Esophagus muscularis mucosa (tissue), 4 donors: ENCODE measurements at regions not wholly inside any gene's neighbourhood (a gene's known extent, or its start where the extent isn't known, plus 50 kb on each side); places are given as distances from the start of the nearest gene placed in this dataset.

Source experiments
- DNase-seq: peaks from one replicate; pipeline ENCODE4 v3.0.0-alpha.2; 2017; ENCODE audit errors: extremely low spot score
- H3K27ac ChIP-seq, 4 donors: fragments of 200-600 bp; sonication (generic); replicated peaks in 1 of 4; 1 replicate in 3 of 4; 2 replicates in 1 of 4; pipeline ENCODE4 v1.5.1; 2016 to 2019; ENCODE audit warnings: mild to moderate bottlenecking in 1 of 4
- H3K27me3 ChIP-seq, 4 donors: fragments of 200-600 bp; sonication (generic); one replicate each; pipeline versions ENCODE4 v1.5.1 to v1.6.0; 2016 to 2019
- H3K36me3 ChIP-seq, 4 donors: fragments of 200-600 bp; sonication (generic); one replicate each; pipeline ENCODE4 v1.5.1; 2016 to 2019
- H3K4me1 ChIP-seq, 4 donors: fragments of 200-600 bp; sonication (generic); one replicate each; pipeline ENCODE4 v1.5.1; 2016 to 2019
- H3K4me3 ChIP-seq, 4 donors: fragments of 200-600 bp; sonication (generic); 1 replicate in 2 of 4; 2 replicates in 2 of 4; pipeline ENCODE4 v1.5.1; 2016 to 2019; ENCODE audit warnings: mild to moderate bottlenecking in 4 of 4, moderate library complexity in 1 of 4
- H3K9me3 ChIP-seq, 4 donors: fragments of 200-600 bp; sonication (generic); 1 replicate in 3 of 4; 2 replicates in 1 of 4; pipeline ENCODE4 v1.5.1; 2016 to 2019
- EP300 ChIP-seq: sonication (generic); formaldehyde crosslinking; IDR thresholded peaks from one replicate; pipeline ENCODE4 v1.6.1; 2017; ENCODE audit warnings: antibody characterized with exemption
- POLR2A ChIP-seq: fragments of 450-650 bp; IDR thresholded peaks from one replicate; pipeline ENCODE4 v1.6.1; 2017; ENCODE audit warnings: antibody characterized with exemption, moderate library complexity, mild to moderate bottlenecking, low read depth
- POLR2AphosphoS5 ChIP-seq, 2 donors: sonication (generic); formaldehyde crosslinking; IDR thresholded peaks; one replicate each; pipeline ENCODE4 v1.6.1; 2017; ENCODE audit warnings: antibody characterized with exemption in 2 of 2
- WGBS: methylation state at CpG from one replicate; pipeline ENCODE4 v1.1.5; 2018; 5-methylcytosine and 5-hydroxymethylcytosine counted together
- intact Hi-C: fragments of 100-400 bp; cut with DNase I; formaldehyde crosslinking; loops from one replicate; pipeline ENCODE4 v1.15.1; 2023
- TF ChIP-seq, protein P1 (sequence below), 3 experiments: fragments of 200-600 bp in 2 of 3; fragments of 450-650 bp in 1 of 3; sonication (generic) in 2 of 3; IDR thresholded peaks; one replicate each; pipeline ENCODE4 v1.5.1; 2017 to 2019; ENCODE audit warnings: antibody characterized with exemption in 3 of 3, mild to moderate bottlenecking in 2 of 3, moderate library complexity in 1 of 3

- H3K27me3 ChIP-seq = peaks cover 0 to 18% (median 8%) of the 10 kb centered on the region in 4 donors
- H3K36me3 ChIP-seq = no peaks in the 10 kb centered on the region
- 62% methylated on average over 2 of the region's 2 CpGs for WGBS
- peaks cover 0 to 12% (median 7%) of the 10 kb centered on the region in 4 donors for H3K4me1 ChIP-seq
- no peak for DNase-seq
- H3K27ac ChIP-seq = no peak overlapping the region
- intact Hi-C loops = no loop called here
- no peak overlapping the region for H3K4me3 ChIP-seq
- H3K9me3 ChIP-seq = no peaks in the 10 kb centered on the region
- TF ChIP-seq POLR2A = no peak
- no peak for TF ChIP-seq EP300
- TF ChIP-seq, protein P1, sequence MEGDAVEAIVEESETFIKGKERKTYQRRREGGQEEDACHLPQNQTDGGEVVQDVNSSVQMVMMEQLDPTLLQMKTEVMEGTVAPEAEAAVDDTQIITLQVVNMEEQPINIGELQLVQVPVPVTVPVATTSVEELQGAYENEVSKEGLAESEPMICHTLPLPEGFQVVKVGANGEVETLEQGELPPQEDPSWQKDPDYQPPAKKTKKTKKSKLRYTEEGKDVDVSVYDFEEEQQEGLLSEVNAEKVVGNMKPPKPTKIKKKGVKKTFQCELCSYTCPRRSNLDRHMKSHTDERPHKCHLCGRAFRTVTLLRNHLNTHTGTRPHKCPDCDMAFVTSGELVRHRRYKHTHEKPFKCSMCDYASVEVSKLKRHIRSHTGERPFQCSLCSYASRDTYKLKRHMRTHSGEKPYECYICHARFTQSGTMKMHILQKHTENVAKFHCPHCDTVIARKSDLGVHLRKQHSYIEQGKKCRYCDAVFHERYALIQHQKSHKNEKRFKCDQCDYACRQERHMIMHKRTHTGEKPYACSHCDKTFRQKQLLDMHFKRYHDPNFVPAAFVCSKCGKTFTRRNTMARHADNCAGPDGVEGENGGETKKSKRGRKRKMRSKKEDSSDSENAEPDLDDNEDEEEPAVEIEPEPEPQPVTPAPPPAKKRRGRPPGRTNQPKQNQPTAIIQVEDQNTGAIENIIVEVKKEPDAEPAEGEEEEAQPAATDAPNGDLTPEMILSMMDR (IDR thresholded peaks at IDR 0.05) = no peak
- TF ChIP-seq POLR2AphosphoS5 (IDR thresholded peaks at IDR 0.05) = no peak
Measured at GRCh38 chrX:37904833-37905232, 57.5 kb upstream of the DYNLT3 start.

DNA sequence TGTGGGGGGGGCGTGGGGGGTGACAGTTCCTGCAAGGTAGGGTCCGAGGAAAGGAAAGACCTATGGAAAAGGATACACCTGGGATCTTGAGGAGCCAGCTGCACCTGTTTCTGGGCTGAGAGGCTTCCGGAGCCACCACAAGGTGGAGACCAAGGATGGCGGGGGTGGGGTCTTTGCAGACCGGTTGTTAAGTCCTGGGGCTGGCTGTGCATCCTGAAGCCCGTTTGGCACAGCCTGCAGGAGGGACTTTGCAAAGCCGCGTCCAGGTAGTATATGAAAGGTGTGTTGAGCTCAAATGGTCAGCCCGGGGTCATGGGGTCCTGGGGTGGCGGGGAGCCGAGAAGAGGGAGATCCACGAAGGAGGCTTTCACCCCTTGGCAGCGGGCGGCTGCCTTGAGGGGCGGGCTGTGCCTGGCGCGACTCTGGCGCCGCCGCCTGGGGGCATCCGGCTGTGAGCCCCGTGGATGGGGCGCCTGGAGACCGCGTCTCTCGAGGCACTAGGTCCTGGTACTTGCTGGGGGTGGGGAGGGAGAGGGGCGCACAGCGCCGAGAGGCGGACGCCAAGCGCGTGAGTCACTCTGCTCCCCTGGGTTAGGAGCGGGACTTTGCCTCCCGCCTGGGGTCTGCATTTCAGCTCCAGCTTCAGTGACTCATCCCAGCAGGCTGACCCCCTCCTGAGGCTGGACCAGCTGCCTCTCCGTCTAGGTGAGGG lies 58.2 kb upstream of the DYNLT3 start:
- Histone ChIP-seq H3K9me3 (no peaks in the 10 kb centered on the region), H3K36me3 (no peaks in the 10 kb centered on the region), H3K27ac (no peak overlapping the region), H3K4me1 (peaks cover 0 to 12% (median 7%) of the 10 kb centered on the region in 4 donors), H3K27me3 (peaks cover 0 to 18% (median 8%) of the 10 kb centered on the region in 4 donors), H3K4me3 (no peak overlapping the region)
- no peak for TF ChIP-seq POLR2A
- no peak for TF ChIP-seq POLR2AphosphoS5 (IDR thresholded peaks at IDR 0.05)
- TF ChIP-seq, protein P1 (IDR thresholded peaks at IDR 0.05) = no peak
- no peak for TF ChIP-seq EP300
- intact Hi-C loops = no loop called here
- 36% methylated on average over 20 of the region's 36 CpGs for WGBS
- DNase-seq = no peak

DNA sequence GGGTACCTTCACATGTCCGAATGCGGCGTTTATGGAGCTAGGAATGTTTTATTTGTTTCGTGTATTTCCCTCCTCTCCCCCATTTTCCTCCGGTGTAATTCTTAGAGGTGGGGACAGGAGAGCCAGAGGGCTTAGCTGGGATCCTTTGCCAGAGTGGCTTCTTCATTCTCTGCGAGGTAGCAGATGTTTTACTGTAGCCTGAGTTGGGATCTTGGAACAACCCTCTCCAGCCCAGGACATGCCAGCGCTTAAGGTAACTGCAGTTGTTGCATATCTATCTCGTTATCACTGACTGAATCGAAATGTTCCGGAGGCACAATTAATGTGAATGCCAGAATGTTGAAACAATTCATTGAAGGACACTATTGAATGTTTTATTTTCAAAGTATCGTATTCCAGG lies 59.0 kb upstream of the DYNLT3 start:
- DNase-seq = no peak
- H3K27ac ChIP-seq = no peak overlapping the region
- H3K4me1 ChIP-seq = peaks cover 0 to 12% (median 7%) of the 10 kb centered on the region in 4 donors
- TF ChIP-seq POLR2A (no peak), EP300 (no peak), POLR2AphosphoS5 (IDR thresholded peaks at IDR 0.05) (no peak)
- TF ChIP-seq, protein P1 (IDR thresholded peaks at IDR 0.05) = no peak
- H3K9me3 ChIP-seq = no peaks in the 10 kb centered on the region
- H3K4me3 ChIP-seq = no peak overlapping the region
- no peaks in the 10 kb centered on the region for H3K36me3 ChIP-seq
- peaks cover 0 to 18% (median 8%) of the 10 kb centered on the region in 4 donors for H3K27me3 ChIP-seq
- intact Hi-C loops = no loop called here
- WGBS = 54% methylated on average over 11 of the region's 11 CpGs

DNA sequence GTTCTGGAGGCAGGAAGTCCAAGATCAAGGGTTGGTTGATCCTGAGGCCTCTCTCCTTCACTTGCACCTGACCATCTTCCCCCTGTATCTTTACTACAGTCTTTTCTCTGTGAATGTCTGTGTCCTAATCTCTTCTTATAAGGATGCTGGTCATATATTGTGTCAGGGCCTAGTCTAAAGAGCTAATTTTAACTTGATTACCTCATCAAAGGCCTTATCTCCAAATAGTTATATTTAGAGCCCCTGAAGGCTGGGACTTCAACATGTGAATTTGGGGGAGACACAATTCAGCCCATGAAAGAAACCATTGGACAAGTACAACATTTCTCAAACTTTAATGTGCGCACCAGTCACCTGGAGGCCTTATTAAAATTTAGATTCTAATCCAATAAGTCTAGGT lies 62.8 kb upstream of the DYNLT3 start:
- 100% methylated on average over 1 of the region's 1 CpG for WGBS
- Histone ChIP-seq H3K4me1 (peaks cover 0 to 12% (median 7%) of the 10 kb centered on the region in 4 donors), H3K36me3 (no peaks in the 10 kb centered on the region), H3K27me3 (peaks cover 0 to 14% (median 6%) of the 10 kb centered on the region in 4 donors), H3K9me3 (no peaks in the 10 kb centered on the region), H3K4me3 (no peak overlapping the region), H3K27ac (no peak overlapping the region)
- intact Hi-C loops = no loop called here
- no peak for DNase-seq
- TF ChIP-seq, protein P1 (IDR thresholded peaks at IDR 0.05) = no peak
- TF ChIP-seq EP300 = no peak
- TF ChIP-seq POLR2A = no peak
- no peak for TF ChIP-seq POLR2AphosphoS5 (IDR thresholded peaks at IDR 0.05)
